ENCODE measurements at regions not wholly inside any gene's neighbourhood (a gene's known extent, or its start where the extent isn't known, plus 50 kb on each side); places are given as distances from the start of the nearest gene placed in this dataset.
A peak's percentile ranks its signal among the peaks of the same experiment; 100 is the strongest.

- Mint-ChIP-seq H3K4me3 (no peak overlapping the region), H3K27ac (peak overlapping the region; percentile 15 to 60 (median 36)), H3K9me3 (no peaks in the 10 kb centered on the region), H3K4me1 (peaks cover 7 to 34% (median 12%) of the 10 kb centered on the region in 4 donors), H3K36me3 (peaks cover 42% of the 10 kb centered on the region), H3K27me3 (no peaks in the 10 kb centered on the region)
- Histone ChIP-seq H3K27me3 (ENCODE audit: control insufficient read depth, insufficient read depth, low read length) (no peaks in the 10 kb centered on the region), H3K9me3 (ENCODE audit: control insufficient read depth in 2 of 2, low read length in 2 of 2) (no peaks in the 10 kb centered on the region), H3K36me3 (ENCODE audit: control insufficient read depth, insufficient read depth, low read length) (peaks cover 14% of the 10 kb centered on the region), H3K27ac (ENCODE audit: insufficient read depth, low read length, poor library complexity, severe bottlenecking) (no peak overlapping the region), H3K4me3 (ENCODE audit: low read depth, low read length) (no peak overlapping the region), H3K4me1 (ENCODE audit: control insufficient read depth, insufficient read depth, low read length, poor library complexity, severe bottlenecking) (no peaks in the 10 kb centered on the region)
- ATAC-seq (ENCODE audit: low read depth in 2 of 2), result no peak
- no peak for DNase-seq
These were observed 401.9 kb downstream of the KLF12 start for GRCh38 chr13:73732350-73732749.

GRCh38 chr13:73731564-73731963 lies 402.6 kb downstream of the KLF12 start:
- Histone ChIP-seq H3K27me3 (ENCODE audit: control insufficient read depth, insufficient read depth, low read length) (no peaks in the 10 kb centered on the region), H3K4me1 (ENCODE audit: control insufficient read depth, insufficient read depth, low read length, poor library complexity, severe bottlenecking) (no peaks in the 10 kb centered on the region), H3K27ac (ENCODE audit: insufficient read depth, low read length, poor library complexity, severe bottlenecking) (no peak overlapping the region), H3K4me3 (ENCODE audit: low read depth, low read length) (no peak overlapping the region), H3K9me3 (ENCODE audit: control insufficient read depth in 2 of 2, low read length in 2 of 2) (no peaks in the 10 kb centered on the region), H3K36me3 (ENCODE audit: control insufficient read depth, insufficient read depth, low read length) (peaks cover 14% of the 10 kb centered on the region)
- no peak for DNase-seq
- peak overlapping the region in 2 of 3 donors; percentile 8 to 61 for H3K27ac Mint-ChIP-seq
- no peaks in the 10 kb centered on the region for H3K9me3 Mint-ChIP-seq
- ATAC-seq (ENCODE audit: low read depth in 2 of 2), result no peak
- H3K4me3 Mint-ChIP-seq, result no peak overlapping the region
- H3K36me3 Mint-ChIP-seq, result peaks cover 49% of the 10 kb centered on the region
- peaks cover 7 to 34% (median 14%) of the 10 kb centered on the region in 4 donors for H3K4me1 Mint-ChIP-seq
- H3K27me3 Mint-ChIP-seq, result no peaks in the 10 kb centered on the region

- Histone ChIP-seq H3K4me1 (ENCODE audit: control insufficient read depth, insufficient read depth, low read length, poor library complexity, severe bottlenecking) (no peaks in the 10 kb centered on the region), H3K27ac (ENCODE audit: insufficient read depth, low read length, poor library complexity, severe bottlenecking) (no peak overlapping the region), H3K4me3 (ENCODE audit: low read depth, low read length) (no peak overlapping the region), H3K27me3 (ENCODE audit: control insufficient read depth, insufficient read depth, low read length) (no peaks in the 10 kb centered on the region), H3K36me3 (ENCODE audit: control insufficient read depth, insufficient read depth, low read length) (peaks cover 14% of the 10 kb centered on the region), H3K9me3 (ENCODE audit: control insufficient read depth in 2 of 2, low read length in 2 of 2) (no peaks in the 10 kb centered on the region)
- H3K4me3 Mint-ChIP-seq, result no peak overlapping the region
- H3K27ac Mint-ChIP-seq, result peak overlapping the region in 2 of 3 donors; percentile 3 to 22
- ATAC-seq (ENCODE audit: low read depth in 2 of 2), result no peak
- H3K9me3 Mint-ChIP-seq, result no peaks in the 10 kb centered on the region
- peaks cover 5 to 26% (median 12%) of the 10 kb centered on the region in 4 donors for H3K4me1 Mint-ChIP-seq
- H3K27me3 Mint-ChIP-seq, result no peaks in the 10 kb centered on the region
- no peak for DNase-seq
- H3K36me3 Mint-ChIP-seq, result peaks cover 42% of the 10 kb centered on the region
These were observed 404.2 kb downstream of the KLF12 start for GRCh38 chr13:73730014-73730413.

GRCh38 chr13:73729046-73729445 lies 405.2 kb downstream of the KLF12 start:
- no peak for DNase-seq
- Mint-ChIP-seq H3K27me3 (no peaks in the 10 kb centered on the region), H3K9me3 (no peaks in the 10 kb centered on the region), H3K4me1 (peaks cover 5 to 25% (median 12%) of the 10 kb centered on the region in 4 donors), H3K4me3 (no peak overlapping the region), H3K27ac (peak overlapping the region in 2 of 3 donors; percentile 2 to 18), H3K36me3 (peaks cover 42% of the 10 kb centered on the region)
- ATAC-seq (ENCODE audit: low read depth in 2 of 2), result no peak
- Histone ChIP-seq H3K9me3 (ENCODE audit: control insufficient read depth in 2 of 2, low read length in 2 of 2) (no peaks in the 10 kb centered on the region), H3K4me3 (ENCODE audit: low read depth, low read length) (no peak overlapping the region), H3K27ac (ENCODE audit: insufficient read depth, low read length, poor library complexity, severe bottlenecking) (no peak overlapping the region), H3K4me1 (ENCODE audit: control insufficient read depth, insufficient read depth, low read length, poor library complexity, severe bottlenecking) (no peaks in the 10 kb centered on the region), H3K27me3 (ENCODE audit: control insufficient read depth, insufficient read depth, low read length) (no peaks in the 10 kb centered on the region), H3K36me3 (ENCODE audit: control insufficient read depth, insufficient read depth, low read length) (peaks cover 13% of the 10 kb centered on the region)

- peaks cover 8% of the 10 kb centered on the region for H3K36me3 ChIP-seq (ENCODE audit: control insufficient read depth, insufficient read depth, low read length)
- Mint-ChIP-seq H3K4me3 (no peak overlapping the region), H3K36me3 (peaks cover 16% of the 10 kb centered on the region), H3K27ac (peak overlapping the region; percentile 6 to 39 (median 34)), H3K27me3 (no peaks in the 10 kb centered on the region), H3K9me3 (no peaks in the 10 kb centered on the region), H3K4me1 (peaks cover 13 to 44% (median 26%) of the 10 kb centered on the region in 4 donors)
- no peaks in the 10 kb centered on the region for H3K9me3 ChIP-seq (ENCODE audit: control insufficient read depth in 2 of 2, low read length in 2 of 2)
- DNase-seq, result peak in 1 of 3 donors; percentile 32
- no peak overlapping the region for H3K27ac ChIP-seq (ENCODE audit: insufficient read depth, low read length, poor library complexity, severe bottlenecking)
- no peak overlapping the region for H3K4me3 ChIP-seq (ENCODE audit: low read depth, low read length)
- ATAC-seq (ENCODE audit: low read depth in 2 of 2), result peak; percentile 76 to 77
- peaks cover 6% of the 10 kb centered on the region for H3K4me1 ChIP-seq (ENCODE audit: control insufficient read depth, insufficient read depth, low read length, poor library complexity, severe bottlenecking)
- no peaks in the 10 kb centered on the region for H3K27me3 ChIP-seq (ENCODE audit: control insufficient read depth, insufficient read depth, low read length)
These were observed 412.1 kb downstream of the KLF12 start for GRCh38 chr13:73722120-73722519.

- peaks cover 8% of the 10 kb centered on the region for H3K36me3 ChIP-seq (ENCODE audit: control insufficient read depth, insufficient read depth, low read length)
- Mint-ChIP-seq H3K36me3 (peaks cover 12% of the 10 kb centered on the region), H3K9me3 (no peaks in the 10 kb centered on the region), H3K27me3 (no peaks in the 10 kb centered on the region), H3K4me3 (no peak overlapping the region), H3K27ac (peak overlapping the region in 1 of 3 donors; percentile 84), H3K4me1 (peaks cover 11 to 49% (median 30%) of the 10 kb centered on the region in 4 donors)
- no peaks in the 10 kb centered on the region for H3K9me3 ChIP-seq (ENCODE audit: control insufficient read depth in 2 of 2, low read length in 2 of 2)
- ATAC-seq (ENCODE audit: low read depth in 2 of 2) (no peak), DNase-seq (no peak)
- H3K27ac ChIP-seq (ENCODE audit: insufficient read depth, low read length, poor library complexity, severe bottlenecking), result no peak overlapping the region
- no peak overlapping the region for H3K4me3 ChIP-seq (ENCODE audit: low read depth, low read length)
- peaks cover 11% of the 10 kb centered on the region for H3K4me1 ChIP-seq (ENCODE audit: control insufficient read depth, insufficient read depth, low read length, poor library complexity, severe bottlenecking)
- H3K27me3 ChIP-seq (ENCODE audit: control insufficient read depth, insufficient read depth, low read length), result no peaks in the 10 kb centered on the region
These were observed 412.6 kb downstream of the KLF12 start for GRCh38 chr13:73721571-73721970.

GRCh38 chr13:73720216-73720840 lies 413.9 kb downstream of the KLF12 start:
- ATAC-seq (ENCODE audit: low read depth in 2 of 2) (no peak), DNase-seq (no peak)
- H3K27ac ChIP-seq (ENCODE audit: insufficient read depth, low read length, poor library complexity, severe bottlenecking), result no peak overlapping the region
- no peak overlapping the region for H3K4me3 ChIP-seq (ENCODE audit: low read depth, low read length)
- no peaks in the 10 kb centered on the region for H3K9me3 ChIP-seq (ENCODE audit: control insufficient read depth in 2 of 2, low read length in 2 of 2)
- Mint-ChIP-seq H3K4me3 (no peak overlapping the region), H3K36me3 (peaks cover 6% of the 10 kb centered on the region), H3K9me3 (no peaks in the 10 kb centered on the region), H3K27ac (peak overlapping the region in 2 of 3 donors; percentile 82 to 84), H3K27me3 (no peaks in the 10 kb centered on the region), H3K4me1 (peaks cover 24 to 61% (median 39%) of the 10 kb centered on the region in 4 donors)
- H3K36me3 ChIP-seq (ENCODE audit: control insufficient read depth, insufficient read depth, low read length), result peaks cover 8% of the 10 kb centered on the region
- H3K27me3 ChIP-seq (ENCODE audit: control insufficient read depth, insufficient read depth, low read length), result no peaks in the 10 kb centered on the region
- H3K4me1 ChIP-seq (ENCODE audit: control insufficient read depth, insufficient read depth, low read length, poor library complexity, severe bottlenecking), result peaks cover 13% of the 10 kb centered on the region

- no peak for DNase-seq
- Mint-ChIP-seq H3K36me3 (peaks cover 18% of the 10 kb centered on the region), H3K4me3 (no peak overlapping the region), H3K27me3 (no peaks in the 10 kb centered on the region), H3K9me3 (no peaks in the 10 kb centered on the region), H3K27ac (peak overlapping the region; percentile 68 to 97 (median 93)), H3K4me1 (peaks cover 26 to 76% (median 53%) of the 10 kb centered on the region in 4 donors)
- Histone ChIP-seq H3K9me3 (ENCODE audit: control insufficient read depth in 2 of 2, low read length in 2 of 2) (no peaks in the 10 kb centered on the region), H3K4me1 (ENCODE audit: control insufficient read depth, insufficient read depth, low read length, poor library complexity, severe bottlenecking) (peaks cover 26% of the 10 kb centered on the region), H3K27me3 (ENCODE audit: control insufficient read depth, insufficient read depth, low read length) (no peaks in the 10 kb centered on the region), H3K27ac (ENCODE audit: insufficient read depth, low read length, poor library complexity, severe bottlenecking) (no peak overlapping the region), H3K36me3 (ENCODE audit: control insufficient read depth, insufficient read depth, low read length) (peaks cover 21% of the 10 kb centered on the region), H3K4me3 (ENCODE audit: low read depth, low read length) (no peak overlapping the region)
- no peak for ATAC-seq (ENCODE audit: low read depth in 2 of 2)
These were observed 416.0 kb downstream of the KLF12 start for GRCh38 chr13:73718246-73718645.

Data from CD4-positive, CD25-positive, alpha-beta regulatory T cell (primary cell).